IMR-90 (cell line): ENCODE measurements at regions not wholly inside any gene's neighbourhood (a gene's known extent, or its start where the extent isn't known, plus 50 kb on each side); places are given as distances from the start of the nearest gene placed in this dataset.

Source experiments
- ATAC-seq: fragments of 200-7000 bp; cut with Tn5 transposase; 2 replicates; pipeline ENCODE4 v1.9.1; 2020; ENCODE audit warnings: low read depth, mild to moderate bottlenecking, moderate library complexity
- BruUV-seq: library from RNA; stranded (reverse); fragments of 400-500 nt; replicated peaks from 2 replicates; lab custom pipeline; 2021; lab: Mats Ljungman, UMichigan
- CTCF ChIA-PET: fragments of 300-600 bp; formaldehyde crosslinking; extraction: SDS; loops from one replicate; lab custom pipeline; 2021; ENCODE audit warnings: antibody characterized with exemption; lab: Yijun Ruan, JAX
- POLR2A ChIA-PET: fragments of 300-600 bp; sonication (Branson Sonifier 250); formaldehyde crosslinking; loops from one replicate; lab custom pipeline; 2022; ENCODE audit warnings: antibody characterized with exemption; ENCODE audit not compliant: unreplicated experiment; lab: Charles Lee
- DNase-seq: peaks from one replicate; pipeline ENCODE4 v3.0.0; 2013
- H2AFZ ChIP-seq: replicated peaks from 2 replicates; pipeline ENCODE3; 2013; ENCODE audit warnings: low read length, mild to moderate bottlenecking; ENCODE audit not compliant: poor library complexity
- H2AK5ac ChIP-seq: 2 replicates; pipeline ENCODE4 v1.6.1; 2013; ENCODE audit warnings: low read depth, low read length, inconsistent platforms
- H2AK9ac ChIP-seq: replicated peaks from 2 replicates; pipeline ENCODE3; 2013; ENCODE audit warnings: mild to moderate bottlenecking, low read depth, low read length, moderate library complexity; ENCODE audit not compliant: poor library complexity
- H2BK120ac ChIP-seq: 2 replicates; pipeline ENCODE4 v1.6.1; 2013; ENCODE audit warnings: low read depth, low read length, inconsistent platforms
- H2BK15ac ChIP-seq: 3 replicates; pipeline ENCODE4 v1.6.1; 2013; ENCODE audit warnings: low read depth, low read length, inconsistent platforms
- H2BK20ac ChIP-seq: 2 replicates; pipeline ENCODE4 v1.6.1; 2013; ENCODE audit warnings: low read depth, mild to moderate bottlenecking, inconsistent platforms, low read length, moderate library complexity
- H2BK5ac ChIP-seq: 2 replicates; pipeline ENCODE4 v1.6.1; 2013; ENCODE audit warnings: mild to moderate bottlenecking, low read depth, low read length, inconsistent platforms; ENCODE audit not compliant: poor library complexity, severe bottlenecking
- H3K14ac ChIP-seq: replicated peaks from 2 replicates; pipeline ENCODE4 v1.6.1; 2013; ENCODE audit warnings: low read depth, low read length, inconsistent platforms
- H3K18ac ChIP-seq: 2 replicates; pipeline ENCODE4 v1.6.1; 2013; ENCODE audit warnings: low read depth, low read length, control low read depth
- H3K23ac ChIP-seq: 2 replicates; pipeline ENCODE4 v1.6.1; 2013; ENCODE audit warnings: low read depth, low read length, inconsistent platforms
- H3K27ac ChIP-seq: 2 replicates; pipeline ENCODE4 v1.5.1; 2013; ENCODE audit warnings: mild to moderate bottlenecking, control low read depth, low read length; ENCODE audit not compliant: insufficient read depth
- H3K27me3 ChIP-seq: 2 replicates; pipeline ENCODE4 v1.6.1; 2013; ENCODE audit warnings: low read length; ENCODE audit not compliant: control insufficient read depth, insufficient read depth
- H3K36me3 ChIP-seq: 2 replicates; pipeline ENCODE4 v1.6.1; 2013; ENCODE audit warnings: low read length, mixed read lengths; ENCODE audit not compliant: control insufficient read depth, insufficient read depth
- H3K4ac ChIP-seq: 2 replicates; pipeline ENCODE4 v1.6.1; 2013; ENCODE audit warnings: low read depth, low read length, inconsistent platforms
- H3K4me1 ChIP-seq: 2 replicates; pipeline ENCODE4 v1.6.1; 2013; ENCODE audit warnings: low read length, mixed read lengths; ENCODE audit not compliant: control insufficient read depth, insufficient read depth
- H3K4me2 ChIP-seq: 2 replicates; pipeline ENCODE4 v1.6.1; 2013; ENCODE audit warnings: low read depth, mild to moderate bottlenecking, control low read depth, low read length, moderate library complexity
- H3K4me3 ChIP-seq: 2 replicates; pipeline ENCODE4 v1.5.1; 2013; ENCODE audit warnings: low read depth, mild to moderate bottlenecking, control low read depth, low read length, moderate library complexity; ENCODE audit not compliant: insufficient read depth
- H3K56ac ChIP-seq: 2 replicates; pipeline ENCODE4 v1.6.1; 2013; ENCODE audit warnings: low read length, inconsistent platforms; ENCODE audit not compliant: insufficient read depth; ENCODE audit errors: extremely low read depth
- H3K79me1 ChIP-seq, 2 experiments: 2 replicates each; pipeline ENCODE4 v1.6.1; 2013; ENCODE audit warnings: low read length in 2 of 2, inconsistent platforms in 1 of 2, low read depth in 1 of 2
- H3K9ac ChIP-seq: 2 replicates; pipeline ENCODE4 v1.6.1; 2013; ENCODE audit warnings: low read depth, low read length, control low read depth
- H3K9me1 ChIP-seq: 2 replicates; pipeline ENCODE4 v1.6.1; 2013; ENCODE audit warnings: low read length, inconsistent platforms; ENCODE audit not compliant: insufficient read depth
- H3K9me3 ChIP-seq: 2 replicates; pipeline ENCODE4 v1.6.1; 2013; ENCODE audit warnings: low read length; ENCODE audit not compliant: control insufficient read depth, insufficient read depth
- H4K20me1 ChIP-seq: 2 replicates; pipeline ENCODE4 v1.6.1; 2013; ENCODE audit warnings: low read length, inconsistent platforms; ENCODE audit not compliant: insufficient read depth
- H4K5ac ChIP-seq: 2 replicates; pipeline ENCODE4 v1.6.1; 2013; ENCODE audit warnings: mild to moderate bottlenecking, low read depth, low read length, control low read depth
- H4K8ac ChIP-seq, 2 experiments: 2 replicates each; pipeline ENCODE4 v1.6.1; 2013; ENCODE audit warnings: low read depth in 2 of 2, low read length in 2 of 2, control low read depth in 1 of 2, inconsistent platforms in 1 of 2
- H4K91ac ChIP-seq: 2 replicates; pipeline ENCODE4 v1.6.1; 2013; ENCODE audit warnings: low read depth, low read length, inconsistent platforms; ENCODE audit not compliant: insufficient read depth
- BHLHE40 ChIP-seq: fragments of 150-350 bp; IDR thresholded peaks from 2 replicates; pipeline ENCODE4 v1.6.1; 2016; ENCODE audit warnings: mild to moderate bottlenecking, low read depth, low read length
- CEBPB ChIP-seq: IDR thresholded peaks from 2 replicates; pipeline ENCODE4 v1.6.1; 2012; ENCODE audit warnings: low read depth, low read length, improper control_type of control experiment
- CHD1 ChIP-seq: IDR thresholded peaks from 2 replicates; pipeline ENCODE4 v1.6.1; 2012; ENCODE audit warnings: low read depth, low read length, improper control_type of control experiment
- FOS ChIP-seq: fragments of 150-350 bp; IDR thresholded peaks from 2 replicates; pipeline ENCODE4 v1.6.1; 2016; ENCODE audit warnings: low read depth, low read length
- MAFK ChIP-seq: IDR thresholded peaks from 2 replicates; pipeline ENCODE4 v1.6.1; 2012; ENCODE audit warnings: low read depth, low read length, improper control_type of control experiment
- NFE2L2 ChIP-seq: fragments of 150-350 bp; IDR thresholded peaks from 2 replicates; pipeline ENCODE4 v1.6.1; 2016; ENCODE audit warnings: low read depth, mild to moderate bottlenecking, low read length
- POLR2A ChIP-seq: IDR thresholded peaks from 2 replicates; pipeline ENCODE4 v1.6.1; 2012; ENCODE audit warnings: mild to moderate bottlenecking, low read depth, low read length
- RAD21 ChIP-seq: IDR thresholded peaks from 2 replicates; pipeline ENCODE4 v1.6.1; 2012; ENCODE audit warnings: low read length, improper control_type of control experiment
- USF2 ChIP-seq: fragments of 150-350 bp; IDR thresholded peaks from 2 replicates; pipeline ENCODE4 v1.6.1; 2017; ENCODE audit warnings: mild to moderate bottlenecking, antibody characterized with exemption, low read length, low read depth
- WGBS, 2 experiments: methylation state at CpG; one replicate each; pipeline versions ENCODE4 v1.1.5 to v1.1.7; 2013; ENCODE audit warnings: missing lambda C conversion rate in 2 of 2; ENCODE audit not compliant: insufficient read length in 1 of 2; ENCODE audit errors: extremely low coverage in 2 of 2; 5-methylcytosine and 5-hydroxymethylcytosine counted together
- dilution Hi-C: fragments of 300-500 bp; cut with HindIII; formaldehyde crosslinking; loops from one replicate; pipeline ENCODE4 v1.14.3; 2018; ENCODE audit warnings: low sequenced_read_pairs; ENCODE audit not compliant: unreplicated experiment
- in situ Hi-C: fragments of 300-500 bp; cut with MboI; formaldehyde crosslinking; loops from 3 replicates; pipeline ENCODE4 v1.14.3; 2019; ENCODE audit warnings: low sequenced_read_pairs, inconsistent platforms, mixed read lengths
- intact Hi-C: fragments of 100-400 bp; cut with micrococcal nuclease; formaldehyde crosslinking; loops from 2 replicates; pipeline ENCODE4 v1.10.0; 2022
- TF ChIP-seq, protein P1 (sequence below): fragments of 150-350 bp; IDR thresholded peaks from 2 replicates; pipeline ENCODE4 v1.6.1; 2016; ENCODE audit warnings: low read depth, mild to moderate bottlenecking, low read length, moderate library complexity, borderline replicate concordance

DNA sequence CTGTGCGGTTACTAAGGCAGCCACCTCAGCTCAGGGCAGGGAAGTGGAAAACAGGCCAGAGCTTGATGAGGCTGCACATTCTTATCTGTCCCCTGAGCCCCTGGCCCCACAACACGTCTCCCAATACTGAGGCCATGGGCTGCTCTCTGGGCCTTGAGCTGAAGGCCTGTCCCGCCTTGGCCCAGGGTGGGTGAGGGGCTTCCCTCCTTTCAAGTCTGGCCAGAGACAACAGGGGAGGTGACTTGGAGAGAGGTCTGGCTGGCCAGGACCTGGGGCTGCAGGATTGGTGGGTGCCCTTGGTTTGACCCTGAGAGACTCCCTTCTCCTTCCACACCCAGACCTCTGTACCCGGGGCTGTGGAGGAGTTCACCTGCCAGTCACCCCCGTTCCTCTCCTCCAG lies 563.8 kb downstream of the PTPRU start:
- Histone ChIP-seq H3K14ac (no peak overlapping the region), H3K4ac (no peak overlapping the region), H2BK120ac (no peak overlapping the region), H3K27me3 (peaks cover 2% of the 10 kb centered on the region; the same call in 1 of the 2 replicates), H2AFZ (no peak overlapping the region), H3K9ac (no peak overlapping the region), H4K91ac (no peak overlapping the region), H2BK20ac (no peak overlapping the region), H3K23ac (no peak overlapping the region), H3K4me1 (no peaks in the 10 kb centered on the region), H3K9me1 (0 out of 2 replicates have a peak, but pooled peaks cover 3% of the 10 kb centered on the region), H3K18ac (no peak overlapping the region), H3K36me3 (no peaks in the 10 kb centered on the region), H3K4me2 (no peak overlapping the region), H3K27ac (no peak overlapping the region), H2AK9ac (no peak overlapping the region), H3K79me1 (no peaks in the 10 kb centered on the region), H2AK5ac (no peak overlapping the region), H2BK15ac (no peak overlapping the region), H3K9me3 (no peaks in the 10 kb centered on the region), H4K5ac (no peak overlapping the region), H2BK5ac (no peak overlapping the region), H3K56ac (no peak overlapping the region), H4K20me1 (no peaks in the 10 kb centered on the region), H3K4me3 (no peak overlapping the region), H4K8ac (no peak overlapping the region)
- no peak for TF ChIP-seq CEBPB
- no peak for TF ChIP-seq NFE2L2
- TF ChIP-seq, protein P1, sequence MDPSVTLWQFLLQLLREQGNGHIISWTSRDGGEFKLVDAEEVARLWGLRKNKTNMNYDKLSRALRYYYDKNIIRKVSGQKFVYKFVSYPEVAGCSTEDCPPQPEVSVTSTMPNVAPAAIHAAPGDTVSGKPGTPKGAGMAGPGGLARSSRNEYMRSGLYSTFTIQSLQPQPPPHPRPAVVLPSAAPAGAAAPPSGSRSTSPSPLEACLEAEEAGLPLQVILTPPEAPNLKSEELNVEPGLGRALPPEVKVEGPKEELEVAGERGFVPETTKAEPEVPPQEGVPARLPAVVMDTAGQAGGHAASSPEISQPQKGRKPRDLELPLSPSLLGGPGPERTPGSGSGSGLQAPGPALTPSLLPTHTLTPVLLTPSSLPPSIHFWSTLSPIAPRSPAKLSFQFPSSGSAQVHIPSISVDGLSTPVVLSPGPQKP, result no peak
- no peak for TF ChIP-seq USF2
- TF ChIP-seq FOS, result no peak
- no peak for TF ChIP-seq POLR2A
- TF ChIP-seq BHLHE40, result no peak
- no peak for TF ChIP-seq MAFK
- no peak for TF ChIP-seq CHD1
- no peak for TF ChIP-seq RAD21
- ChIA-PET POLR2A (no interaction called here), CTCF (no interaction called here)
- DNase-seq (no peak), ATAC-seq (no peak)
- intact Hi-C loops (no loop called here), in situ Hi-C loops (no loop called here), dilution Hi-C loops (no loop called here)
- WGBS, 2 experiments, result no CpG with 5 or more reads among the region's 5 CpGs
- no TSS peak for BruUV-seq
